HG03064 (cell line): ENCODE measurements at regions not wholly inside any gene's neighbourhood (a gene's known extent, or its start where the extent isn't known, plus 50 kb on each side); places are given as distances from the start of the nearest gene placed in this dataset.
"Not testable (repeated sequence)": the region's sequence is repeated elsewhere in the genome, so short reads cannot be mapped to it uniquely, and the experiment has no call there.

Experiments
- ATAC-seq: cut with Tn5 transposase; IDR thresholded peaks from one replicate; pipeline ENCODE4 v1.9.1; 2021; ENCODE audit warnings: low read depth; ENCODE audit not compliant: unreplicated experiment

DNA sequence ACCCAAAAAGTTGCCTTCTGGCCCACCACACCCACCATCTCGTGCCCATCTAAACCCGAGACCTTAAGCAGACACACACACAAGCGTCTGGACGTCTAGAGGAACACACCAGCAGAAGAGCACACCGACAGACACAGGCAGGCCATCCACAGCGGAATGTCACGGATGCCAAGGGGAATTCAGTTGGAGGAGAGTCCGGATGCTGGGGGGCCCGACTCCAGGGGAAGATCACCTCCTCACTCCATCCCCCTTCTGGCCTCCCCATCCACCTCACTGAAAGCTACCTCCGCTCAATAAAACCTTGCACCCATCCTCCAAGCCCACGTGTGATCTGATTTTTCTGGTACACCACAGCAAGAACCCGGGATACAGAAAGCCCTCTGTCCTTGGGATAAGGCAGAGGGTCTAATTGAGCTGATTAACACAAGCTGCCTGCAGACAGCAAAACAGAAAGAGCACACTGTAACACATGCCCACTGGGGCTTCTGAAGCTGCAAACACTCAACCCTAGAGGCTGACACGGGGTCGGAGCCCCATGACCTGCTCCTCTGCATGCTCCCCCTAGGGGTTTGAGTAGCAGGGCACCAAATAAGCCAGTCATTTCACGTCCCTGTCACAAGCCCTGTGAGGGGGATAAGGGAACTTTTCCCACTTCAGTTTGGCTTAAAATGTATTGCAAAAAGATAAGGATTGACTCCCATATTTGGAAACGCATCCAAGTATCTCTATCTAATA lies 339.6 kb upstream of the PCDH10 start:
- no peak for ATAC-seq

- not testable (repeated sequence) for ATAC-seq
Measured at GRCh38 chr4:132813061-132813460, 336.0 kb upstream of the PCDH10 start.

- no peak for ATAC-seq
Measured at GRCh38 chr4:132818091-132818490, 331.0 kb upstream of the PCDH10 start.

GRCh38 chr4:132823419-132823818 lies 325.7 kb upstream of the PCDH10 start:
- no peak for ATAC-seq

GRCh38 chr4:132824761-132825160 lies 324.3 kb upstream of the PCDH10 start:
- no peak for ATAC-seq

GRCh38 chr4:132827522-132827921 lies 321.6 kb upstream of the PCDH10 start:
- ATAC-seq = no peak

DNA sequence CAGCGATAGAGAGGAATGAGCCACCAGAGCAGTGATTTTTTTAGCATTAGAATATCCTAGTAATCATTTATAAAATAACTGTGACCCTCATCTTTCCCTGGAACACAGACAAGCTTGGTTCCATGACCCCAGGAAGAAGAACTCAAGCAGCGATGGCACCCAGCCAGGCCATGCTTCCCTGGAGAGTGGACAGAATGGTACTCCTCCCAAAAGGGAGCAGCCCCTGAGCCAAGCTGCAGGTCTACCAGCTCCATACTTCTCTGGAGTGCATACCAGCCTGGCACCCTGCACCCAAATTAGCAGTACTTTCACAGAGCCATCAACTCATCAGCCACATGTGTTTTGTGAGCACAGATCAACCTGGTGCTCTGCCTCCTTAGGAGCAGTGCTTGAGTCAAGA lies 310.9 kb upstream of the PCDH10 start:
- no peak for ATAC-seq

DNA sequence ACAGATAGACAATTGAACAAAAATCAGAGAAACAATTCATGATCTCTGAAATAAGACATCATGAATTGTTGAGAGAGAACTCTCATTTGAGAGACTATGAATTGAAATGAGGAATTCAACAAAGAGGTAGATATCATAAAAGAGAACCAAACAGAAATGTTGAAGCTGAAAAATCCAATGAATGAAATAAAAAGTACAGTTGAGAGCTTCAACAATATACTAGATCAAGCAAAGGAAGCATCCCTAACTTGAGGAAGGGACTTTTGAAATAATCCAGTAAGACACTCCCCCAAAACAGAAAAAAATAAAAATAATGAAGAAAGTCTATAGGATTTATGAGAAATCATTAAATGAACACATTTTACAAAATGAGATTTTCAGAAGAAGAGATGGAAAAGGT lies 310.0 kb upstream of the PCDH10 start:
- ATAC-seq = no peak

- no peak for ATAC-seq
Measured at GRCh38 chr4:132859929-132860328, 289.2 kb upstream of the PCDH10 start.

GRCh38 chr4:132860976-132861375 lies 288.1 kb upstream of the PCDH10 start:
- ATAC-seq = no peak

DNA sequence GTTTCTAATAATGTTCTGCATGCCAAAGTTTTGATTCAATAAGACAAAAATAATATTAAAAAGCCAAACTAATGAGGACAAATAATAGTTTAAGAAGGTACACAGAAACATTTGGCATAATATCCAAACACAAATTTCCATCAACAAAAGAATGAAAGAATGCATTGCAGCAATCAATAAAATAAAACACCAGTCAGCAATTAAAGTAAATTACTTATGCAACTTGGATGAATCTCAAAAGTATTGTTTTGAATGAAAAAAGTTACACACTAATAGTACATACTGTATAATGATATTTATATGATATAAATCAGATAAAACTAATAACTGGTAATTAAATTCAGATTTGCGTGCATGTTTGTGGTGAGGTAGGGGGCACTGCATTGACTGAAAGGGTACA lies 285.5 kb upstream of the PCDH10 start:
- no peak for ATAC-seq

DNA sequence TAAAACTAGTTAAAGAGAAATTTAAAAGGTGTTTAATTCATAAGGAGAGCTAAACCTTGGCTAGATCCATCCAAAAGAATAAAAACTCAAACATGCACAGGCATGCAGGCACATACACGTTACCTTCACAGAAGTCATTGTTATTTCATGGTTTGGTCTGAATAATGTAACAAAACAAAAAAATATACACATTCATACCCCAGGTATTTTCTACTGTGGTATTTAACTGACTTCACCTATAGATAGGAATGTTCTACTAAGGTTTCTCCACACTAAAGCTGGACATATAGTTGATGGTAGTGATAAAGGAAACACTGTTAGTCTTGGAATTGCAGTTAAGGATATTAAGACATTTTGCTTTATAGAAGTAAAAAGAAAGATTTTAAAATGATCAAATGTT lies 283.6 kb upstream of the PCDH10 start:
- ATAC-seq = no peak

GRCh38 chr4:132865922-132866321 lies 283.2 kb upstream of the PCDH10 start:
- no peak for ATAC-seq

DNA sequence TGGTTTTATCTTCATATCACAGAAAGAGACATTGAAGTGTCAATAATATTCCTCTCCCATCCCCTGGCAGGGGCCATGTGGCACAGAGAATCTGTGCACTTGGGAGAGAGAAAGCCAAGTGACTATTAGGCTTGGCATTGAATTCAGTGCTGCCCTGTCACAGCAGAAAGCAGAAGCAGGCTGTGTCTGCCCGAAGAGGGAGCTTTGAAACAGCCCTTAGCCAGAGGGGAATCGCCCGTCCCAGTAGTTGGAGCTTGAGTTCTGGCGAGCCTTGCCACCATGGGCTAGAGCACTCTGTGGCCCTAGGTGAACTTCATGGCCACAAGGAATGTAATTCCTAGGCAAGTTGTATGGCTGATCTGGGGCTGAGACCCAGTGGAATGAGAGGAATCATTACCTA lies 282.5 kb upstream of the PCDH10 start:
- ATAC-seq = no peak

DNA sequence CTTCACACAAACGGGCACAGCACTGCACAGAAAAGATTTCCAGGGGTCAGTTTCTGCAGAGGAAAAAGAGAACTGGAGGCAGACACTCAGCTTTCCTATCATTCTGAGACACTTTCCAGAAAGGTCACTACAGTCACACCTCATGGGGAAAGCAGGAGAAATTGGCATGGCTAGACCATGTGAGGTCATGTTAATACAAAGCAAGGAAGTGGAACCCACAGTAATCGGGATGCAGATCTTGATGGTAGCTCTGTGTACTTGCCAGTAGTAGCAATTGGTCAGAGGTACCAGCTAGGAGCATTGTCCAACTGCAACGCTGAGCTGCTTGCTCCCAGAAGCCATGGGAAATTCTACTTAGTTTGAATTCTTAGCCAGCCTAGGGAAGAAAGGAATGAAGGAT lies 255.3 kb upstream of the PCDH10 start:
- ATAC-seq = no peak

- ATAC-seq = no peak
Measured at GRCh38 chr4:132901224-132901623, 247.9 kb upstream of the PCDH10 start.

GRCh38 chr4:132910229-132910748 lies 238.8 kb upstream of the PCDH10 start:
- no peak for ATAC-seq

GRCh38 chr4:132918096-132918495 lies 231.0 kb upstream of the PCDH10 start:
- ATAC-seq = no peak

DNA sequence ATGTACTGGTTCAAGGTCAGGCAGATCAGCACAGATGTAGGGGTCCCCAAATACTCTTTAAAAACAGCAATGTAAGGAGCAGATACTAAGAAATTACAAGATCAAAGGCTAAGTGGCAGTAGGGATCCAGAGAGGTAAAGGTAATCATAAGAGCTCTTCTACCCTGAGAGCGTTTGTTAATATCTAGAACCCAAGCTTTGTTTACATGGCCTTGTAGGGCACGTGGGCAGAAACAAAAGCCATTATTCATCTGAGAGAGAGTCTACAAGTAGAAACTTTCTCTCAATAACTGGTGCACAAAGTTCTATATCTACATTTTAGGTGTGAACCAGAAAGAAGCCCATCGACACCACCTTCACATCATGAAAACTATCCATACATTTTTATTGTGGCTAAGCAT lies 225.6 kb upstream of the PCDH10 start:
- ATAC-seq = no peak

DNA sequence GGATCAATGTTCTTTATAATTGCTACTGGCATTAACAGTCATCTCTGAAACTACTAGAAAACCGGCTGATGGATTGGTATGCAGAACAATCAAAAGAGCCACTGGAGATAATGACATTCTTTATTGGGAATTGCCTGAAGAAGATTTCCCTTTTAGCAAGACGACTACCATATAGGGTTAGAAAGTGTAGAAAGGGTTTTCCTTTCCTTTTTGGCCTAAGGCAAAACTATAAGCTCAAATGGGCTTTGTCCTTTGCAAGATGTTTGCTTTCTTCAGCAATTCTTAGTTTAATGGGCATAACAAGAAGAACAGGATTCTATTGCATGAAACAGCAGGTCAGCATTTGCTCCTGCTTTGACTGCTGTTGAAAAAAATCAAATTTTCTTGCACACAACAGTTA lies 214.2 kb upstream of the PCDH10 start:
- ATAC-seq = no peak

- no peak for ATAC-seq
Measured at GRCh38 chr4:132955146-132955545, 193.9 kb upstream of the PCDH10 start.

DNA sequence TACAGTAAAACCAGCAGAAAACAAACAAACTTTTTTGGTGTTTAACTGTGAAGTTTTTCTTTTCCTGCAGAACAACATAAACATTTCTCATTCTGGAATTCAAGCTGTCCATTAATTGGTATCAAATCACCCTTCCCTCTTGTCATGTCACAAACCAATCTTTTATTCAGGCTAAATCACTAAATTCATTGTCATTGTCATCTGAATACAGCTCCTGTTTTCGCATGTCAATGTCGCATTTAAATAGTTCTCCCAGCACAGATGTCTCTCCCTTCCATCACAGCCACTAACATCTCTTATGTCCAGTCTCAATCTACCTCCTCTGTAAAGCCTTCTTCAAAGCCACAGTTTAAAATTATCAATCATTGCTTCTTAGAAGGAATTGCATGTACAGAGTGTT lies 192.1 kb upstream of the PCDH10 start:
- no peak for ATAC-seq
